ENCODE measurements at regions not wholly inside any gene's neighbourhood (a gene's known extent, or its start where the extent isn't known, plus 50 kb on each side); places are given as distances from the start of the nearest gene placed in this dataset.

DNA sequence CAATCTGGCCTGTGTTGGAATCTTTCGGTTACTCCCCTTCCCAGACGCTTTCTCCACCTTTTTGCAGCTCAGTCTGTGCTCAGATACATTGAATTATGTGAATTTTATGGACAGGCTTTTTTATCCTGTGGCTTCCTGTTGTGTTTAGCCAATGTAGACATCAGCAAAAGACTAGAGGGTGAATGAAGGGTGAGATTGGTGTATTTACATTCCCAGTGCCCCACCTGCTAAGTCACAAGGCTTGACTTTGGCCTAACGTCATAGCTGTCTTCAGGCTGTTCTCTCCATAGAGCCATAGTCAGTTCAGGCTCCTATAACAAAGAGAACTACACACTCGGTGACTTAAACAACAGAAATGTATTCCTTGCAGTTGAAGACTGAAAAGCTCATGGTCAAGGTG, 97.5 kb upstream of the FSHB start:
- Histone ChIP-seq H3K27ac (no peak overlapping the region), H3K4me1 (no peaks in the 10 kb centered on the region), H3K36me3 (no peaks in the 10 kb centered on the region), H3K9me3 (no peaks in the 10 kb centered on the region), H3K4me3 (no peak overlapping the region), H3K27me3 (replicated peaks in 1 of 7) (no peaks in the 10 kb centered on the region)
- 81 to 91% (median 88%) methylated on average over 4 of the region's 4 CpGs for WGBS, 5 donors
- intact Hi-C loops (cut with DNase I; ENCODE audit: low total_unique reads), result no loop called here
- TF ChIP-seq, protein P1, sequence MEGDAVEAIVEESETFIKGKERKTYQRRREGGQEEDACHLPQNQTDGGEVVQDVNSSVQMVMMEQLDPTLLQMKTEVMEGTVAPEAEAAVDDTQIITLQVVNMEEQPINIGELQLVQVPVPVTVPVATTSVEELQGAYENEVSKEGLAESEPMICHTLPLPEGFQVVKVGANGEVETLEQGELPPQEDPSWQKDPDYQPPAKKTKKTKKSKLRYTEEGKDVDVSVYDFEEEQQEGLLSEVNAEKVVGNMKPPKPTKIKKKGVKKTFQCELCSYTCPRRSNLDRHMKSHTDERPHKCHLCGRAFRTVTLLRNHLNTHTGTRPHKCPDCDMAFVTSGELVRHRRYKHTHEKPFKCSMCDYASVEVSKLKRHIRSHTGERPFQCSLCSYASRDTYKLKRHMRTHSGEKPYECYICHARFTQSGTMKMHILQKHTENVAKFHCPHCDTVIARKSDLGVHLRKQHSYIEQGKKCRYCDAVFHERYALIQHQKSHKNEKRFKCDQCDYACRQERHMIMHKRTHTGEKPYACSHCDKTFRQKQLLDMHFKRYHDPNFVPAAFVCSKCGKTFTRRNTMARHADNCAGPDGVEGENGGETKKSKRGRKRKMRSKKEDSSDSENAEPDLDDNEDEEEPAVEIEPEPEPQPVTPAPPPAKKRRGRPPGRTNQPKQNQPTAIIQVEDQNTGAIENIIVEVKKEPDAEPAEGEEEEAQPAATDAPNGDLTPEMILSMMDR (IDR thresholded peaks at IDR 0.05 in 8 of 11, conservative IDR thresholded peaks at IDR 0.05 in 3 of 11), result no peak
- no peak for DNase-seq

DNA sequence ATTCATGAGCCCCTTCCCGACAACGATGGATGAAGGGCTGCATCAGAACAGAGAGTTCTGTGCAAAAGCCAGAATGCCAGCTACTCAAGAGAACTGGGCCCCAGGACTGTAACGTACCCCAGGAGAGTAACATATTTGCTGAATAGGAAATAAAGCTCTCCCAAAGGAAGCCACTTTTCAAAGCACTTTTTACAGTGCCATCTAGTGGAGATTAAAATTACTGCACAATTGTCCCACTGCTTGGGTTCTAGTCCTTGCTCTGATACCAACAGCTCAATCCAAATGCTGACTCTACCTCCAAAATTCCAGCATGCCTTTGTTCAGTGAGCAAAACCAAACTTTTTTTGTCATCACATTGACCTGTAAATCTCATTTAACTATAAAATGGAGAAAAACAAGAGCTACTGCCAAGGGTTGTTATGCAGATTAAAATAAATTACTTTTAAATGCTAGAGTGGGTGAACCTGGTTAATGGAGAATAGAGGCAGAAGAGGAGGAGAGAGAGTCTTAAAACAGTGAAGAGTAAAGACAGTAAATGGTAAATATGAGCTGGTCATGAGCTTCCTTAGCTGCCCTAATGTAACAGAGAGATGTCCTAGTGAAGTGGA, 87.6 kb upstream of the FSHB start:
- no peak for DNase-seq
- peaks cover 0 to 4% (median 0%) of the 10 kb centered on the region in 7 donors for H3K27me3 ChIP-seq (replicated peaks in 1 of 7)
- H3K4me3 ChIP-seq, result no peak overlapping the region
- intact Hi-C loops (cut with DNase I; ENCODE audit: low total_unique reads), result no loop called here
- no peaks in the 10 kb centered on the region for H3K9me3 ChIP-seq
- no peaks in the 10 kb centered on the region for H3K36me3 ChIP-seq
- no peaks in the 10 kb centered on the region for H3K4me1 ChIP-seq
- no peak overlapping the region for H3K27ac ChIP-seq
- WGBS, 5 donors, result 23 to 36% (median 31%) methylated on average over 3 of the region's 3 CpGs
- TF ChIP-seq, protein P1 (IDR thresholded peaks at IDR 0.05 in 8 of 11, conservative IDR thresholded peaks at IDR 0.05 in 3 of 11), result peak in 9 of 11 experiments; percentile 12 to 68 (median 58)
- TF ChIP-seq POLR2A (IDR thresholded peaks at IDR 0.05), result no peak

DNA sequence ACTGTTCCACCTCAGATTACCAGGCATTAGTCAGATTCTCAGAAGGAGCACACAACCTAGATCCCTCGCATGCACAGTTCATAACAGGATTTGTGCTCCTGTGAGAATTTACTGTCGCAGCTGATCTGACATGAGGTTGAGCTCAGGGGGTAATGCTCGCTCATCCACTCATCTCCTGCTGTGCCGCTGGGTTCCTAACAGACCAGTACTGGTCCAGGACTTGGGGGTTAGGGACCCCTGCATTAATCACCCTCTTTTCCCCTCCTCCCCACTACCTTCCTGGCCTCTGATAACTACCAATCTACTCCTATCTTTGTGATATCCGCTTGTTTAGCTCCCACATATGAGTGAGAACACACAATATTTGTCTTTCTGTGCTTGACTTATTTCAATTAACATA, 83.5 kb upstream of the FSHB start:
- TF ChIP-seq, protein P1 (IDR thresholded peaks at IDR 0.05 in 8 of 11, conservative IDR thresholded peaks at IDR 0.05 in 3 of 11), result no peak
- TF ChIP-seq POLR2A (IDR thresholded peaks at IDR 0.05), result no peak
- TF ChIP-seq POLR2AphosphoS5 (IDR thresholded peaks at IDR 0.05), result no peak
- Histone ChIP-seq H3K27me3 (replicated peaks in 1 of 7) (peaks cover 0 to 4% (median 0%) of the 10 kb centered on the region in 7 donors), H3K27ac (no peak overlapping the region), H3K4me3 (no peak overlapping the region), H3K36me3 (no peaks in the 10 kb centered on the region), H3K9me3 (no peaks in the 10 kb centered on the region), H3K4me1 (no peaks in the 10 kb centered on the region)
- intact Hi-C loops (cut with DNase I; ENCODE audit: low total_unique reads), result no loop called here
- 83 to 90% (median 89%) methylated on average over 5 of the region's 5 CpGs for WGBS, 5 donors
- no peak for DNase-seq

DNA sequence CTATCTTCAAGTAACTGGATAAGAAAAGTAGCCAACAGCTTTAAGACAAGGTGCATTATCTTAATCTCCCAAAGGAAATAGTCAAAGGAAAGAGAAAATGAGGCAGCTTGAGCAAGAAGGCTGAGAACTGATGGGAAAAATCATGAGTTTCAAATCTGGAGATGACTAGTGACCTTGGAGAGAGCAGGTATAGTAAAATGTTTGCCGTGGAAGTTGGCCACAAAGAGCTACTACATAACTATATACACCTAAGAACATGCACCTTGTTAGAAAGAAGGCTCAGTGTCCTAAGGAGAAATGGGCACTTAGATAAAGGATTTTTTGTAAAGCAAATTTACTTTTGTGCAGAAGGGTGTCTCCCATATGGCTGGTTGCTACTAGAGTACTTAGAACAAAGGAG, 80.8 kb upstream of the FSHB start:
- no peak for DNase-seq
- Histone ChIP-seq H3K4me1 (no peaks in the 10 kb centered on the region), H3K4me3 (no peak overlapping the region), H3K9me3 (no peaks in the 10 kb centered on the region), H3K27me3 (replicated peaks in 1 of 7) (peaks cover 0 to 3% (median 0%) of the 10 kb centered on the region in 7 donors), H3K27ac (no peak overlapping the region), H3K36me3 (no peaks in the 10 kb centered on the region)
- WGBS, 5 donors, result 45 to 93% (median 85%) methylated on average over 1 of the region's 1 CpG
- TF ChIP-seq POLR2A (IDR thresholded peaks at IDR 0.05), result no peak
- TF ChIP-seq, protein P1 (IDR thresholded peaks at IDR 0.05 in 8 of 11, conservative IDR thresholded peaks at IDR 0.05 in 3 of 11), result no peak
- TF ChIP-seq POLR2AphosphoS5 (IDR thresholded peaks at IDR 0.05), result no peak
- intact Hi-C loops (cut with DNase I; ENCODE audit: low total_unique reads), result no loop called here

Measured in spleen (tissue), 11 donors.